ENCODE measurements at regions not wholly inside any gene's neighbourhood (a gene's known extent, or its start where the extent isn't known, plus 50 kb on each side); places are given as distances from the start of the nearest gene placed in this dataset.

DNA sequence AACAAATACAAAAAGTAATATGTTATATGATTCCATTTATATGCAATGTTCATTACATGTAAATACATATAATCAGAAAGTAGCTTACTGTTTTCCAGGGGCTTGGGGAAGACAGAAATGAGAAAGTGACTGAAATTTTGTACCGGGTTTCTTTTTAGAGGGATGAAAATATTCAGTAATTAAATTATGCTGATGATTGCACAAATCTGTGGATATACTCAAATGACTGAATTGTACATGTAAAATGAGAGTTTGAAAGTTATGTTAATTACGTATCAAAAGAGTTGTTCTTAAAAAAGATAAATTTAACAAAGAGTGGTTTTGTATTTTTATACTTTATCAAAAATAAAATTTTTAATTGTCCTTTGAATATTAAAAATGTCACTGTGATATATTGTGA lies 856.3 kb downstream of the DSC3 start:
- TF ChIP-seq, protein P1, sequence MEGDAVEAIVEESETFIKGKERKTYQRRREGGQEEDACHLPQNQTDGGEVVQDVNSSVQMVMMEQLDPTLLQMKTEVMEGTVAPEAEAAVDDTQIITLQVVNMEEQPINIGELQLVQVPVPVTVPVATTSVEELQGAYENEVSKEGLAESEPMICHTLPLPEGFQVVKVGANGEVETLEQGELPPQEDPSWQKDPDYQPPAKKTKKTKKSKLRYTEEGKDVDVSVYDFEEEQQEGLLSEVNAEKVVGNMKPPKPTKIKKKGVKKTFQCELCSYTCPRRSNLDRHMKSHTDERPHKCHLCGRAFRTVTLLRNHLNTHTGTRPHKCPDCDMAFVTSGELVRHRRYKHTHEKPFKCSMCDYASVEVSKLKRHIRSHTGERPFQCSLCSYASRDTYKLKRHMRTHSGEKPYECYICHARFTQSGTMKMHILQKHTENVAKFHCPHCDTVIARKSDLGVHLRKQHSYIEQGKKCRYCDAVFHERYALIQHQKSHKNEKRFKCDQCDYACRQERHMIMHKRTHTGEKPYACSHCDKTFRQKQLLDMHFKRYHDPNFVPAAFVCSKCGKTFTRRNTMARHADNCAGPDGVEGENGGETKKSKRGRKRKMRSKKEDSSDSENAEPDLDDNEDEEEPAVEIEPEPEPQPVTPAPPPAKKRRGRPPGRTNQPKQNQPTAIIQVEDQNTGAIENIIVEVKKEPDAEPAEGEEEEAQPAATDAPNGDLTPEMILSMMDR (IDR thresholded peaks at IDR 0.05; ENCODE audit: control extremely low read depth, extremely low read depth), result no peak
- no peak for ATAC-seq (ENCODE audit: insufficient read depth, low FRiP score)
- 92 to 93% methylated on average over 2 of the region's 2 CpGs for WGBS, 2 donors

DNA sequence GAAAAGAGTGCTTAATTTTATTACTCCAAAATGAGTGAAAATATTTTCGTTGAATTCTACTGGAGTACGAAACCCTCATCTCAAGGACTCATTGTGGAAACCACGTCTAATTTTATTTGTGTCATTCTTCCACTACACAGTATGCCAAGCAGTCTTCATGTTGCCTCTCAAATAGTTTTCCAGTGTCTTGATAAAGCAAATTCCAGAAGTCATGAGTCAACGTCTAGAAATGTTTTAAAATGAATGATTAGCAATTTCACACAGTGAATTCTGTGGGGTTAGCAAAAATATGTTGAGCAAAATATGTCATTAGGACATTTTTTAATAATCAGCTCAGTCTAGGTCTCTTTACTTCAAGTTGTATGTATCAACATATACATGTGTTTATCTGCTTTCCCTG lies 865.5 kb downstream of the DSC3 start:
- ATAC-seq (ENCODE audit: insufficient read depth, low FRiP score) (no peak), DNase-seq (no peak)
- no peaks in the 10 kb centered on the region for H3K4me1 ChIP-seq (ENCODE audit: control insufficient read depth in 5 of 5, insufficient read depth in 5 of 5, low read length in 5 of 5)
- no peak overlapping the region for H3K4me3 ChIP-seq
- 70 to 85% methylated on average over 4 of the region's 4 CpGs for WGBS, 2 donors
- no peaks in the 10 kb centered on the region for H3K27me3 ChIP-seq (ENCODE audit: control insufficient read depth in 3 of 3, insufficient read depth in 3 of 3, low read length in 2 of 3)
- H3K9me3 ChIP-seq (ENCODE audit: control insufficient read depth in 4 of 4, insufficient read depth in 3 of 4, low read length in 3 of 4), result peaks cover 0 to 8% (median 0%) of the 10 kb centered on the region in 4 donors
- TF ChIP-seq, protein P1 (IDR thresholded peaks at IDR 0.05; ENCODE audit: control extremely low read depth, extremely low read depth), result no peak
- H3K9ac ChIP-seq (ENCODE audit: insufficient read depth in 1 of 2, low read length in 2 of 2), result no peak overlapping the region
- no peak overlapping the region for H3K27ac ChIP-seq (ENCODE audit: low read depth in 1 of 2, low read length in 1 of 2)
- H3K36me3 ChIP-seq (ENCODE audit: control insufficient read depth in 4 of 4, insufficient read depth in 4 of 4, low read length in 4 of 4), result no peaks in the 10 kb centered on the region

More for the DNA sequence above, 856.3 kb downstream of the DSC3 start:
- Histone ChIP-seq H3K4me3 (no peak overlapping the region), H3K36me3 (ENCODE audit: control insufficient read depth in 4 of 4, insufficient read depth in 4 of 4, low read length in 4 of 4) (no peaks in the 10 kb centered on the region), H3K27ac (ENCODE audit: low read depth in 1 of 2, low read length in 1 of 2) (no peak overlapping the region), H3K27me3 (ENCODE audit: control insufficient read depth in 3 of 3, insufficient read depth in 3 of 3, low read length in 2 of 3) (no peaks in the 10 kb centered on the region), H3K9ac (ENCODE audit: insufficient read depth in 1 of 2, low read length in 2 of 2) (no peak overlapping the region), H3K4me1 (ENCODE audit: control insufficient read depth in 5 of 5, insufficient read depth in 5 of 5, low read length in 5 of 5) (no peaks in the 10 kb centered on the region), H3K9me3 (ENCODE audit: control insufficient read depth in 4 of 4, insufficient read depth in 3 of 4, low read length in 3 of 4) (no peaks in the 10 kb centered on the region)
- DNase-seq, result no peak

DNA sequence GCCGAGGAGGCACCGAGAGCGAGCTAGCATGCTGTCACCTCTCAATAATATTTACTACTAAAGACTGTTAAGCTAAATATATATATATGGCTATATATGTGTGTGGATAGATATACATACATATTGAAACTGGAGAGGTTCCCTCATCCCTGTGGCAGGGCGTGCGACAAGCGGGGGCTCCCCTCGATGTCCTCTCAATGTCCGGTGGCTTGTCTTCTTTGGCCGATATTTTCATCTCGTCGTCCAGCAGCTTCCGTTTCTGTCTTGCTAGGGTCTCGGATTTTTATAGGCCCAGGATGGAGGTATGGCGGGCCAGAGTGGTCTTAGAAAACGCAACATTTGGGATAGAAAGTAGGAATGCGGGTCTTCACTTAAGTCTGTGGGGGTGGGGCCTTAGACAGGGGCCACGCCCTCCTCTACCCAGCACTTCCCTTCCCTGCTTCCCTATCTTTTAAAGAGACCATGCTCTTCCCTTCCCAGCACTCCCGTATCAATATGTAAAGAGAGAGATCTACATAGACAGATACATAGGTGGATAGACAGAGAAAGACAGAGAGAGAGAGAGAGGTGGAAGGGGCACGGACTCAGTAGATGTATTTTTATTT lies 866.8 kb downstream of the DSC3 start:
- TF ChIP-seq, protein P1 (IDR thresholded peaks at IDR 0.05; ENCODE audit: control extremely low read depth, extremely low read depth), result no peak
- WGBS, 2 donors, result 94 to 95% methylated on average over 19 of the region's 19 CpGs
- no peaks in the 10 kb centered on the region for H3K36me3 ChIP-seq (ENCODE audit: control insufficient read depth in 4 of 4, insufficient read depth in 4 of 4, low read length in 4 of 4)

DNA sequence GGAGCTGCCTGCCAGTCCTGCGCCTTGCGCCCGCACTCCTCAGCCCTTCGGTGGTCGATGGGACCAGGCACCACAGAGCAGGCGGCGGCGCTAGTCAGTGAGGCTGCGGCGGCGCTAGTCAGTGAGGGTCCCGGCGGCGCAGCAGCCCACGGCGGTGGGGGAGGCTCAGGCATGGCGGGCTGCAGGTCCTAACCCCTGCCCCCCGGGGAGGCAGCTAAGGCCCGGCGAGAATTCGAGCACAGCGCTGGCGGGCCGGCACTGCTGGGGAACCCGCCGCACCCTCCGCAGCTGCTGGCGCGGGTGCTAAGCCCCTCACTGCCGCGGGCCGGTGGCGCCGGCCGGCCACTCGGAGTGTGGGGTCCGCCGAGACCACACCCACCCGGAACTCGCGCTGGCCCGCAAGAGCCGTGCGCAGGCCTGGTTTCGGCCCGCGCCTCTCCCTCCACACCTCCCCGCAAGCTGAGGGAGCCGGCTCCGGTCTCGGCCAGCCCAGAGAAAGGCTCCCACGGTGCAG lies 867.4 kb downstream of the DSC3 start:
- H3K36me3 ChIP-seq (ENCODE audit: control insufficient read depth in 4 of 4, insufficient read depth in 4 of 4, low read length in 4 of 4), result no peaks in the 10 kb centered on the region
- no peaks in the 10 kb centered on the region for H3K27me3 ChIP-seq (ENCODE audit: control insufficient read depth in 3 of 3, insufficient read depth in 3 of 3, low read length in 2 of 3)
- no peak overlapping the region for H3K27ac ChIP-seq (ENCODE audit: low read depth in 1 of 2, low read length in 1 of 2)
- H3K4me1 ChIP-seq (ENCODE audit: control insufficient read depth in 5 of 5, insufficient read depth in 5 of 5, low read length in 5 of 5), result no peaks in the 10 kb centered on the region
- no peak overlapping the region for H3K9ac ChIP-seq (ENCODE audit: insufficient read depth in 1 of 2, low read length in 2 of 2)
- WGBS, 2 donors, result 96 to 97% methylated on average over 43 to 52 of the region's 52 CpGs
- H3K9me3 ChIP-seq (ENCODE audit: control insufficient read depth in 4 of 4, insufficient read depth in 3 of 4, low read length in 3 of 4), result peaks cover 0 to 8% (median 0%) of the 10 kb centered on the region in 4 donors
- DNase-seq (no peak), ATAC-seq (ENCODE audit: insufficient read depth, low FRiP score) (no peak)
- TF ChIP-seq, protein P1 (IDR thresholded peaks at IDR 0.05; ENCODE audit: control extremely low read depth, extremely low read depth), result no peak
- no peak overlapping the region for H3K4me3 ChIP-seq

More for the DNA sequence above, 866.8 kb downstream of the DSC3 start:
- Histone ChIP-seq H3K4me3 (no peak overlapping the region), H3K27ac (ENCODE audit: low read depth in 1 of 2, low read length in 1 of 2) (no peak overlapping the region), H3K9ac (ENCODE audit: insufficient read depth in 1 of 2, low read length in 2 of 2) (no peak overlapping the region), H3K27me3 (ENCODE audit: control insufficient read depth in 3 of 3, insufficient read depth in 3 of 3, low read length in 2 of 3) (no peaks in the 10 kb centered on the region), H3K9me3 (ENCODE audit: control insufficient read depth in 4 of 4, insufficient read depth in 3 of 4, low read length in 3 of 4) (peaks cover 0 to 8% (median 0%) of the 10 kb centered on the region in 4 donors), H3K4me1 (ENCODE audit: control insufficient read depth in 5 of 5, insufficient read depth in 5 of 5, low read length in 5 of 5) (no peaks in the 10 kb centered on the region)
- ATAC-seq (ENCODE audit: insufficient read depth, low FRiP score) (no peak), DNase-seq (no peak)

All from lung (tissue), 11 donors.